Astrocyte of the hippocampus (primary cell): ENCODE measurements at regions not wholly inside any gene's neighbourhood (a gene's known extent, or its start where the extent isn't known, plus 50 kb on each side); places are given as distances from the start of the nearest gene placed in this dataset.
"Not testable (repeated sequence)": the region's sequence is repeated elsewhere in the genome, so short reads cannot be mapped to it uniquely, and the experiment has no call there.

Experiments
- DNase-seq: peaks from one replicate; pipeline ENCODE4 v3.0.0; 2011; ENCODE audit warnings: low read depth, low spot score

GRCh38 chr9:31045810-31046209 is 1338.6 kb upstream of the ACO1 start:
- no peak for DNase-seq

DNA sequence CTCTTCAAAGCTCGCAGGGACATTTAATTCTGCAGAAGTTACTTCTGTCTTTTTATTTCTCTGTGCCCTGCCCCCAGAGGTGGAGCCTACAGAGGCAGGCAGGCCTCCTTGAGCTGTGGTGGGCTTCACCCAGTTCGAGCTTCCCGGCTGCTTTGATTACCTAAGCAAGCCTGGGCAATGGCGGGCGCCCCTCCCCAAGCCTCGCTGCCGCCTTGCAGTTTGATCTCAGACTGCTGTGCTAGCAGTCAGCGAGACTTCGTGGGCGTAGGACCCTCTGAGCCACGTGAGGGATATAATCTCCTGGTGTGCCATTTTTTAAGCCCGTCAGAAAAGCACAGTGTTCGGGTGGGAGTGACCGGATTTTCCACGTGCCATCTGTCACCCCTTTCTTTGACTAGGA is 1322.9 kb upstream of the ACO1 start:
- DNase-seq = not testable (repeated sequence)

- no peak for DNase-seq
Measured at GRCh38 chr9:31065691-31066090, 1318.8 kb upstream of the ACO1 start.

GRCh38 chr9:31067418-31067817 is 1317.0 kb upstream of the ACO1 start:
- no peak for DNase-seq

- DNase-seq = no peak
Measured at GRCh38 chr9:31071606-31072286, 1312.7 kb upstream of the ACO1 start.

GRCh38 chr9:31078175-31078574 is 1306.3 kb upstream of the ACO1 start:
- DNase-seq = no peak

DNA sequence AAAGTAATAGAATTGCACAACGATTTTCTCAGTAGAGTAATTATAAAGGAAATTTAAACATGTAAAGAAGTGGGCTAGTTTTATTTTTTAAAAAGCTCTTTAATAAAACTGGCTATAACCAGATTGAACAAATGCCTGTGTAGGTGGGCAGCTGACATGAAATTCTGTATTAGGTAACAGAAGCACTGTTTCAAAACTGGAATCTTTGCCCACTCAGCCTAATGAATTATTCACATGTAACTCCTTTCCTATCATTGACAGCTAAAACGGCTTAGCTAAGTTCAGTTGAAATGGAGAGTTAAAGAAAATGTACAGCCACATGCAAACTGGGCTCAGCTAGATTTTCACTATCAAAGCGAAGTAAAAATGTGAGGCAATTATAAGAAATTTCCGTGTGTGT is 1300.1 kb upstream of the ACO1 start:
- DNase-seq = peak; percentile 3

- DNase-seq = peak; percentile 75
Measured at GRCh38 chr9:31089549-31090221, 1294.8 kb upstream of the ACO1 start.

GRCh38 chr9:31100311-31100710 is 1284.1 kb upstream of the ACO1 start:
- DNase-seq = no peak

DNA sequence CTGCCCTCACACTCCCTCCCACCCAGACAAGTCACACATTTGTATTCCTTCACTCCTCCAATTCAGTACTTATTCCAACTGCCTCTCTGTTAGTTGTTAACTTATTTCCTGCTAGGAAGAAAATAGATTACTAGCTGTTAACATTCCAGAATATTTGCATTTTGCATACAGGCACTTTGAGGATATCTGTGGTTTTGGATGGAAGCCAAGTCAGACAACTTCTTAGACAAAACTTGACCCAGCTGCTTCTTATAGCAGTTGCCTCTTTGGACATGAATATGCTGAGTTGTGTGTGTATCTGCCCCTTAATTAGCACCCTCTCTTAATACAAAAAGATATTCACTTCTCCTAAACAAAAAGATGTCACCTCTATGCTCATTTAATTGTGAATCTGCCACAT is 1280.6 kb upstream of the ACO1 start:
- peak; percentile 4 for DNase-seq

- DNase-seq = no peak
Measured at GRCh38 chr9:31104249-31104648, 1280.2 kb upstream of the ACO1 start.

DNA sequence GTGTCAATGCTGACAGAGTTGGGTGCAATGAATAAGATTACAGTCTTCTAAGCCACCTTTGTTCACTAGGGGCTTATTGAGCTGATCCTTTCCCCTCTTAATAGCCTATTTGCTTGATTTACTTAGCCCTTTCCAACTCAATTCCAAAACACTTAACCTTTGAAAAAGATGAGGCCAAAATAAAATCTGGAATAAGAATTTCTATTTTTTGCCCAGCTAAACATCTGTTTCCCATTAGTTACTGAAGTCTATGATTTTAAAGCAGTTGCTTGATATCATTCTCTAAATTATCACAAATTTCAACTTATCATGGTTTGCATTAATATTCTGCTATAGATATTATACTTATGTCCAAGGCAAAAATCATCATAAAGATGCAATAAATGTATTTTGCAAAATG is 1272.0 kb upstream of the ACO1 start:
- DNase-seq = no peak

DNA sequence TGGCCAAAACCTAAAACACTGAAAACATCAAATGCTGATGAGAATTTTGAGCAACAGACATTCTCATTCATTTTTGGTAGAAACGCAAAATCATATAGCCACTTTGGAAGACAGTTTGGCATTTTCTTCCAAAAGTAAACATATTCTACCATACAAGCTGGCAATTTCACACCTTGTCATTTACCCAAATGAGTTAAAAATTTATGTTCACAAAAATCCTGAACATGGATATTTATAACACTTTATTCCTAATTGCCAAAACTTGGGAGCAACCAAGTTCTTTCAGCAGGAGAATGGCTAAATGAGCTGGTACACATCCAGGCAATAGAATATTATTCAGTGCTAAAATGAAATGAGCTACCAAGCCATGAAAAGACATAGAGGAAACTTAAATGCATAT is 1270.1 kb upstream of the ACO1 start:
- DNase-seq = no peak

GRCh38 chr9:31119890-31120454 is 1264.5 kb upstream of the ACO1 start:
- DNase-seq = peak; percentile 63

DNA sequence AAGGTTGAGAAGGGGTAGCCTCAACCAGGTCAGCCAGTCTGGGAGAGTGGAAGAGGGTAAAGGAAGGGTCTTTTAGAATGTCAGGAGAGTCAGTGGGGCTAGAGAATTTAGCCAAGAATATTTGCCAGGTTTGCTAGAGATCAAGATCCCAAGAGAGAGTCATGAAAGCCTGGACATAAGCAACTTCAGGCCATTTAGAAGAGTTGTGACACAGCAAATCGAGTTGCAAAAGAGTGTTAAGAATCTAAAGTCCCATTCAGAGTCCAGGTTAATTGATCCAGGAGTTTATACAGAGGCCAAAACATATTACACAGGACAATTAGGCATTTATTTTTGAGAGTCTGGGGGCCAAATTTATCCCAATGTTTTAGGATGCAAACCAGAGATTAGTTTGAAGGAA is 1260.1 kb upstream of the ACO1 start:
- DNase-seq = no peak

- DNase-seq = no peak
Measured at GRCh38 chr9:31135567-31135966, 1248.9 kb upstream of the ACO1 start.

- DNase-seq = no peak
Measured at GRCh38 chr9:31136524-31136923, 1247.9 kb upstream of the ACO1 start.

DNA sequence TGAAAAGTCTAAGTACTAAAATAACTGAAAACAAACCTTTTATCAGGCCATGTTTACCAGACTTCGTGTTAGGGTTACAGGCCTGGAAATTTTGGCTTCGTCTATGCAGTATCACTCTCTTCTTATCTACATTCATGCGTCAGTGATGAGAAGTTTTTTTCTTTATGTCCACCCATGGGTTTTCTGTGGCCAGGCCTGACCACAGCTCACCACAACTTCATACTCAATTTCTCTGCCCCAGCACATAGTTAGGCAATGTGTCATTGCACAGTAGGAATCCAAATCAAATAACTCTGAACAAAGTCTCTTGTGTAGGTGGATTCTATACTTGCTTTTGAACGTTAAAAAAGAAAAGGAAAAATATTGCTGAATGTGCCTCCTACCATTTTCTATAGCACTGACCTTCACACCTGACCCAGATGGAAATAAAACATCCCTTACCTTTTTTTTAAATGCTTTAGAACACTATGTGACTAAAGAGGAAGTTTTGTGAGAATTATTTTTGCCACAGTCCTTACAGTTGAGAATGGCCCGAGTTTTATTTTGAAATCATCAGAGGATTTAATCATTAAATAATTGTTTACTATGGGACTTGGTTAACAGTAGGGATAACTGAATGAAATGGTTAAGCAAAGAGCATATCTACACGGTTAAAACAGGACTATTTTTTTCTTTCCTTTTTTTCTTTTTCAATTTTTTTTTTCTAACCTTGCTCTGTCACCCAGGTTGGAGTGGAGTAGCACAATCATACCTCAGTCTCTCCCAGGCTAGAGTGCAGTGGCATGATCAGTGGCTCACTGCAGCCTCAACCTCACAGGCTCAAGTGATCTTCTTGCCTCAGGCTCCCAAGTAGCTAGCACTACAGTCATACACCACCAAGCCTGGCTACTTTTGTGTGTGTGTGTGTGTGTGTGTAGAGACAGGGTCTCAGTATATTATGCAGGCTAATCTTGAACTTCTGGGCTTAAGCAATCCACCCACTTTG is 1247.0 kb upstream of the ACO1 start:
- DNase-seq = peak; percentile 97

DNA sequence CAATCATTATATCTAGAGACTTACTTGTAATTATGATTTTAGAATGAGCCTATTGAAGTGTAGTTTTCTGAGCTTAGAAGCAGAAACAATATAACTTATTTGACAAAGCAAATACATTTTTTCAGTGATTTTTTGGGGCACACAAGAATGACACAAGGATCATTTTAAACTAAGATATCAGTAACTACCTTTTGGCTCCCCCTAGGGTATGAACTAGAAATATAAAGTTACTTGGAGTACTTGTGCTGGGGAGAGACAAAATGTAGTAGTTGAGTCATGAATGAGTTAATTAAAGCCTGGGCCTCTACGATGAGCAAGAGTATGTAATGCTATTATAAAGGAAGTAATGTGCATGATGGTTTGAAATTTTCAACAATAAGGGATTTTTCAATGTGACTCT is 1244.1 kb upstream of the ACO1 start:
- DNase-seq = peak; percentile 53

DNA sequence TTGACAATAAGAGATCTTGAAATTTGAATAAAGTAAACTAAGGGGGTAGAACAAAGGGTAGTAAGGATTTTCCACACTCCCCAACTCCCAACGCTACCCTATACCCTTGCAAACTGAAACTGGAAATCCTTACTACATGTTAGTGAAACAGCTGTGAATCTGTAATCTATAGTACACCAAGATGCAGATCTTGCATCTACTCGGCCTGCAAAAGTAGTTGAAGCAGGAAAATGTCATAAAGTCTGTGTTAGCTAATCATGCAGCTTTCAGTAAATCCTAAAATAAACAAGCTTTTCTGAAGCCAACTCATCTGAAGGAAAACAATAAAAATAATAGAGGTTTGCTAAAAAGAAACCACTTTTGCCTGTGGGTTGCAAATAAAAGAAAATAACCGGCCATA is 1242.0 kb upstream of the ACO1 start:
- DNase-seq = no peak

GRCh38 chr9:31144614-31145013 is 1239.8 kb upstream of the ACO1 start:
- no peak for DNase-seq
